ENCODE measurements at regions not wholly inside any gene's neighbourhood (a gene's known extent, or its start where the extent isn't known, plus 50 kb on each side); places are given as distances from the start of the nearest gene placed in this dataset.
"Not testable (repeated sequence)": the region's sequence is repeated elsewhere in the genome, so short reads cannot be mapped to it uniquely, and the experiment has no call there.

DNA sequence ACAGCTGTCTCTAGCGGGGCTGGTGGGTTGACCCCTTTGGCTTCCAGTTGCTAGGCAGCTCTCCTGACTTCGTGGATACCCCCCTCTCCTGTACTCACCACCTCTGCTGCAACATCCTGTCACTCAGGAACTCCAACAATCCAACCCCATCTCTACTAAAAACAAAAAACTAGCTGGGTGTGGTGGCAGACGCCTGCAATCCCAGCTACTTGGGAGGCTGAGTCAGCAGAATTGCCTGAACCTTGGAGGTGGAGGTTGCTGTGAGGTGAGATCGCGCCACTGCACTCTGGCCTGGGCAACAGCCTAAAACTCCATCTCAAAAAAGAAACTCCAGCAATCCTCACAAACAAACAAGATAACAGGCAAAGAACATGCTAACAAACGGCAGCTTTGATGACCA lies 162.4 kb downstream of the TRIM43 start:
- TF ChIP-seq EP300, POLR2A (IDR thresholded peaks at IDR 0.05): not testable (repeated sequence)
